B cell (primary cell): ENCODE measurements at regions not wholly inside any gene's neighbourhood (a gene's known extent, or its start where the extent isn't known, plus 50 kb on each side); places are given as distances from the start of the nearest gene placed in this dataset.

Experiments used
- ATAC-seq: fragments of 200-7000 bp; cut with Tn5 transposase; one replicate; pipeline ENCODE4 v1.10.0; 2021; ENCODE audit warnings: low read depth, mild to moderate bottlenecking, moderate number of reproducible peaks, moderate library complexity
- CTCF ChIA-PET: fragments of 350-600 bp; sonication (Branson Sonifier 250); formaldehyde crosslinking; loops from one replicate; lab custom pipeline; 2021; ENCODE audit warnings: antibody characterized with exemption, inconsistent platforms; lab: Charles Lee
- POLR2A ChIA-PET: fragments of 350-600 bp; sonication (Branson Sonifier 250); formaldehyde crosslinking; loops from one replicate; lab custom pipeline; 2021; ENCODE audit warnings: antibody characterized with exemption; lab: Charles Lee
- DNase-seq: peaks from one replicate; pipeline ENCODE4 v3.0.0; 2013
- H2AFZ ChIP-seq: 2 replicates; pipeline ENCODE4 v1.6.1; 2012; ENCODE audit warnings: mild to moderate bottlenecking, low read depth, low read length; ENCODE audit not compliant: insufficient read depth, poor library complexity, severe bottlenecking
- H3K27ac ChIP-seq, 2 donors: 1 replicate in 1 of 2; 2 replicates in 1 of 2; pipeline ENCODE4 v1.5.1; 2012 to 2013; ENCODE audit warnings: low read length in 2 of 2, mild to moderate bottlenecking in 2 of 2, moderate library complexity in 1 of 2
- H3K27me3 ChIP-seq, 4 experiments: fragments of 200-600 bp in 1 of 4; sonication (generic) in 1 of 4; replicated peaks in 1 of 4; 1 replicate in 2 of 4; 2 replicates in 2 of 4; pipeline versions ENCODE4 v1.6.1 to v1.7.0; 2013 to 2016; ENCODE audit warnings: low read length in 3 of 4, mild to moderate bottlenecking in 2 of 4, mixed read lengths in 1 of 4, moderate library complexity in 1 of 4; ENCODE audit not compliant: insufficient read depth in 4 of 4, control insufficient read depth in 3 of 4; ENCODE audit errors: control extremely low read depth in 1 of 4
- H3K36me3 ChIP-seq, 2 experiments: replicated peaks in 1 of 2; 1 replicate in 1 of 2; 2 replicates in 1 of 2; pipeline versions ENCODE4 v1.6.1 to v1.7.1; 2013; ENCODE audit warnings: low read length in 1 of 2; ENCODE audit not compliant: insufficient read depth in 2 of 2, control insufficient read depth in 1 of 2; ENCODE audit errors: control extremely low read depth in 1 of 2, extremely low read depth in 1 of 2
- H3K4me1 ChIP-seq, 2 donors: fragments of 200-600 bp in 1 of 2; sonication (generic) in 1 of 2; 1 replicate in 1 of 2; 2 replicates in 1 of 2; pipeline versions ENCODE4 v1.5.1 to v1.6.1; 2013 to 2017; ENCODE audit warnings: low read length in 2 of 2; ENCODE audit not compliant: control insufficient read depth in 2 of 2, insufficient read depth in 2 of 2
- H3K4me2 ChIP-seq: replicated peaks from 2 replicates; pipeline ENCODE3; 2012; ENCODE audit warnings: mild to moderate bottlenecking, low read depth, low read length; ENCODE audit not compliant: poor library complexity, severe bottlenecking
- H3K4me3 ChIP-seq, 5 experiments: fragments of 200-600 bp in 1 of 5; sonication (generic) in 1 of 5; 1 replicate in 3 of 5; 2 replicates in 2 of 5; pipeline versions ENCODE4 v1.5.1 to v1.7.0; 2011 to 2016; ENCODE audit warnings: low read length in 4 of 5, mild to moderate bottlenecking in 4 of 5, low read depth in 2 of 5, control low read depth in 1 of 5, moderate library complexity in 1 of 5; ENCODE audit not compliant: insufficient read depth in 1 of 5; ENCODE audit errors: control extremely low read depth in 1 of 5, extremely low read depth in 1 of 5
- H3K79me2 ChIP-seq: fragments of 200-600 bp; sonication (generic); one replicate; pipeline ENCODE4 v1.6.0; 2016; ENCODE audit warnings: low read length; ENCODE audit not compliant: control insufficient read depth, insufficient read depth
- H3K9ac ChIP-seq: fragments of 200-600 bp; sonication (generic); 2 replicates; pipeline ENCODE4 v1.6.1; 2017; ENCODE audit warnings: mild to moderate bottlenecking, low read length, moderate library complexity
- H3K9me3 ChIP-seq, 3 donors: one replicate each; pipeline versions ENCODE4 v1.6.1 to v1.7.1; 2013; ENCODE audit warnings: low read length in 2 of 3; ENCODE audit not compliant: control insufficient read depth in 2 of 3, insufficient read depth in 1 of 3; ENCODE audit errors: control extremely low read depth in 1 of 3
- H4K20me1 ChIP-seq: 2 replicates; pipeline ENCODE4 v1.6.0; 2012; ENCODE audit warnings: mild to moderate bottlenecking, low read length; ENCODE audit not compliant: insufficient read depth, control insufficient read depth, poor library complexity, severe bottlenecking
- H3K27ac Mint-ChIP-seq: one replicate; pipeline ENCODE4 v1.8.0; 2021; ENCODE audit warnings: mixed read lengths
- H3K27me3 Mint-ChIP-seq: one replicate; pipeline ENCODE4 v1.8.0; 2021; ENCODE audit warnings: mixed read lengths
- H3K4me1 Mint-ChIP-seq: one replicate; pipeline ENCODE4 v1.8.0; 2021; ENCODE audit warnings: mixed read lengths
- H3K4me3 Mint-ChIP-seq: one replicate; pipeline ENCODE4 v1.8.0; 2021; ENCODE audit warnings: mixed read lengths
- H3K9me3 Mint-ChIP-seq: one replicate; pipeline ENCODE4 v1.8.0; 2022; ENCODE audit warnings: mixed read lengths; ENCODE audit not compliant: insufficient read depth
- EZH2 ChIP-seq: IDR thresholded peaks from 2 replicates; pipeline ENCODE4 v1.6.1; 2012; ENCODE audit warnings: borderline replicate concordance, low read depth, mild to moderate bottlenecking, moderate library complexity, low read length; ENCODE audit not compliant: insufficient read depth, poor library complexity, severe bottlenecking
- WGBS: methylation state at CpG from one replicate; pipeline ENCODE4 v1.1.5; 2013; ENCODE audit warnings: missing lambda C conversion rate; ENCODE audit not compliant: insufficient coverage; 5-methylcytosine and 5-hydroxymethylcytosine counted together
- intact Hi-C: fragments of 100-400 bp; cut with micrococcal nuclease; formaldehyde crosslinking; loops from one replicate; pipeline ENCODE4 v1.10.0; 2022
- TF ChIP-seq, protein P1 (sequence below): fragments of 200-600 bp; IDR thresholded peaks from one replicate; pipeline ENCODE4 v1.8.0; 2022; ENCODE audit warnings: antibody characterized with exemption, mild to moderate bottlenecking

DNA sequence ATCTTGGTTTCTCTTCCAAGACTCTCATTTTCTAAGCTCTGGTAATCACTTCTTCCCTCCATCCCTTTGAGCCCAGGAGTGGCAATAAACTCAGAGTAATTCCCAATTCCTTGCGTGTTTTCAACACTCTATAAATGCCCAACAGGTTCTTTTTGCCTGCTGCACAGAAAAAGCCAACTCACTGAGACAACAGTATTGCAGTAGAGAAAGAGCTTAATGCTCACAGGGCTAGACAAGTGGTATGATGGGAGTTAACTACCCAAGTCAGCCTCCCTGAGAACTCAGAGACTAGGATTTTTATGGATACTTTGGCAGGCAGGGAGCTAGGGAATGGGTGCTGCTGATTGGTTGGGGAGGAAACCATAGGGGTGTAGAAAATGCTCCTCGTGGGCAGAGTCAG, 103.4 kb downstream of the MTNR1A start:
- no CpG with 5 or more reads among the region's 2 CpGs for WGBS
- Histone ChIP-seq H3K4me3 (no peak overlapping the region), H2AFZ (no peak overlapping the region), H3K4me2 (no peak overlapping the region), H3K4me1 (no peaks in the 10 kb centered on the region), H3K27ac (no peak overlapping the region), H3K9me3 (peaks cover 4 to 17% (median 11%) of the 10 kb centered on the region in 3 donors), H4K20me1 (no peaks in the 10 kb centered on the region), H3K9ac (no peak overlapping the region), H3K79me2 (no peaks in the 10 kb centered on the region), H3K27me3 (no peaks in the 10 kb centered on the region), H3K36me3 (no peaks in the 10 kb centered on the region)
- intact Hi-C loops = no loop called here
- H3K27ac Mint-ChIP-seq = no peak overlapping the region
- no peak overlapping the region for H3K4me3 Mint-ChIP-seq
- no peak for DNase-seq
- peaks cover 20% of the 10 kb centered on the region for H3K9me3 Mint-ChIP-seq
- no peak for ATAC-seq
- no peaks in the 10 kb centered on the region for H3K27me3 Mint-ChIP-seq
- no peaks in the 10 kb centered on the region for H3K4me1 Mint-ChIP-seq
- TF ChIP-seq, protein P1, sequence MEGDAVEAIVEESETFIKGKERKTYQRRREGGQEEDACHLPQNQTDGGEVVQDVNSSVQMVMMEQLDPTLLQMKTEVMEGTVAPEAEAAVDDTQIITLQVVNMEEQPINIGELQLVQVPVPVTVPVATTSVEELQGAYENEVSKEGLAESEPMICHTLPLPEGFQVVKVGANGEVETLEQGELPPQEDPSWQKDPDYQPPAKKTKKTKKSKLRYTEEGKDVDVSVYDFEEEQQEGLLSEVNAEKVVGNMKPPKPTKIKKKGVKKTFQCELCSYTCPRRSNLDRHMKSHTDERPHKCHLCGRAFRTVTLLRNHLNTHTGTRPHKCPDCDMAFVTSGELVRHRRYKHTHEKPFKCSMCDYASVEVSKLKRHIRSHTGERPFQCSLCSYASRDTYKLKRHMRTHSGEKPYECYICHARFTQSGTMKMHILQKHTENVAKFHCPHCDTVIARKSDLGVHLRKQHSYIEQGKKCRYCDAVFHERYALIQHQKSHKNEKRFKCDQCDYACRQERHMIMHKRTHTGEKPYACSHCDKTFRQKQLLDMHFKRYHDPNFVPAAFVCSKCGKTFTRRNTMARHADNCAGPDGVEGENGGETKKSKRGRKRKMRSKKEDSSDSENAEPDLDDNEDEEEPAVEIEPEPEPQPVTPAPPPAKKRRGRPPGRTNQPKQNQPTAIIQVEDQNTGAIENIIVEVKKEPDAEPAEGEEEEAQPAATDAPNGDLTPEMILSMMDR = no peak
- TF ChIP-seq EZH2 = no peak
- ChIA-PET CTCF (no interaction called here), POLR2A (no interaction called here)

GRCh38 chr4:186449954-186450353, 105.4 kb downstream of the MTNR1A start:
- POLR2A ChIA-PET = no interaction called here
- Histone ChIP-seq H3K27ac (no peak overlapping the region), H3K4me1 (no peaks in the 10 kb centered on the region), H2AFZ (no peak overlapping the region), H3K4me3 (no peak overlapping the region), H3K36me3 (no peaks in the 10 kb centered on the region), H3K9me3 (peaks cover 4 to 17% (median 11%) of the 10 kb centered on the region in 3 donors), H3K9ac (no peak overlapping the region), H3K79me2 (no peaks in the 10 kb centered on the region), H4K20me1 (no peaks in the 10 kb centered on the region), H3K27me3 (no peaks in the 10 kb centered on the region), H3K4me2 (no peak overlapping the region)
- ATAC-seq (no peak), DNase-seq (no peak)
- no peak for TF ChIP-seq EZH2
- TF ChIP-seq, protein P1 = no peak
- CTCF ChIA-PET = no interaction called here
- 59% methylated on average over 4 of the region's 8 CpGs for WGBS
- no peak overlapping the region for H3K4me3 Mint-ChIP-seq
- H3K27ac Mint-ChIP-seq = no peak overlapping the region
- H3K9me3 Mint-ChIP-seq = peaks cover 20% of the 10 kb centered on the region
- no peaks in the 10 kb centered on the region for H3K4me1 Mint-ChIP-seq
- intact Hi-C loops = no loop called here
- no peaks in the 10 kb centered on the region for H3K27me3 Mint-ChIP-seq
